Brain pericyte (primary cell): ENCODE measurements at regions not wholly inside any gene's neighbourhood (a gene's known extent, or its start where the extent isn't known, plus 50 kb on each side); places are given as distances from the start of the nearest gene placed in this dataset.

Experiments
- DNase-seq: peaks from one replicate; pipeline ENCODE4 v3.0.0-alpha.2; 2012; ENCODE audit warnings: low read depth, low spot score

- no peak for DNase-seq
Observed at GRCh38 chr22:49142891-49143290, 684.8 kb downstream of the BRD1 start.

- DNase-seq: no peak
Observed at GRCh38 chr22:49142296-49142695, 685.4 kb downstream of the BRD1 start.

GRCh38 chr22:49141761-49142160, 685.9 kb downstream of the BRD1 start:
- DNase-seq: no peak

GRCh38 chr22:49140911-49141665, 686.6 kb downstream of the BRD1 start:
- no peak for DNase-seq

- no peak for DNase-seq
Observed at GRCh38 chr22:49139492-49140151, 688.1 kb downstream of the BRD1 start.

GRCh38 chr22:49138250-49138790, 689.4 kb downstream of the BRD1 start:
- DNase-seq: no peak

GRCh38 chr22:49137206-49137840, 690.4 kb downstream of the BRD1 start:
- DNase-seq: no peak

GRCh38 chr22:49136816-49137180, 690.9 kb downstream of the BRD1 start:
- DNase-seq: no peak

- no peak for DNase-seq
Observed at GRCh38 chr22:49136041-49136815, 691.4 kb downstream of the BRD1 start.

- no peak for DNase-seq
Observed at GRCh38 chr22:49134076-49134475, 693.6 kb downstream of the BRD1 start.

GRCh38 chr22:49133541-49133940, 694.1 kb downstream of the BRD1 start:
- DNase-seq: no peak

- DNase-seq: no peak
Observed at GRCh38 chr22:49132009-49132408, 695.7 kb downstream of the BRD1 start.

GRCh38 chr22:49129736-49130135, 697.9 kb downstream of the BRD1 start:
- DNase-seq: no peak

- no peak for DNase-seq
Observed at GRCh38 chr22:49128874-49129273, 698.8 kb downstream of the BRD1 start.

GRCh38 chr22:49124608-49125007, 703.1 kb downstream of the BRD1 start:
- DNase-seq: no peak

GRCh38 chr22:49123621-49124192, 704.0 kb downstream of the BRD1 start:
- no peak for DNase-seq

GRCh38 chr22:49119551-49119952, 708.1 kb downstream of the BRD1 start:
- no peak for DNase-seq

- DNase-seq: no peak
Observed at GRCh38 chr22:49118065-49118464, 709.6 kb downstream of the BRD1 start.

GRCh38 chr22:49117486-49117885, 710.2 kb downstream of the BRD1 start:
- no peak for DNase-seq

GRCh38 chr22:49116486-49117120, 711.1 kb downstream of the BRD1 start:
- DNase-seq: no peak

- DNase-seq: no peak
Observed at GRCh38 chr22:49116021-49116420, 711.7 kb downstream of the BRD1 start.
